NOMO-1 treated with dmso at 0.1 percent for 144 hours (cell line): ENCODE measurements at regions not wholly inside any gene's neighbourhood (a gene's known extent, or its start where the extent isn't known, plus 50 kb on each side); places are given as distances from the start of the nearest gene placed in this dataset.
A peak's percentile ranks its signal among the peaks of the same experiment; 100 is the strongest.

Experiments
- DNase-seq: peaks from one replicate; lab custom pipeline; 2025; ENCODE audit not compliant: unreplicated experiment; lab: John Stamatoyannopoulos, UW

GRCh38 chr7:23971031-23971430, 261.0 kb downstream of the STK31 start:
- no peak for DNase-seq

DNA sequence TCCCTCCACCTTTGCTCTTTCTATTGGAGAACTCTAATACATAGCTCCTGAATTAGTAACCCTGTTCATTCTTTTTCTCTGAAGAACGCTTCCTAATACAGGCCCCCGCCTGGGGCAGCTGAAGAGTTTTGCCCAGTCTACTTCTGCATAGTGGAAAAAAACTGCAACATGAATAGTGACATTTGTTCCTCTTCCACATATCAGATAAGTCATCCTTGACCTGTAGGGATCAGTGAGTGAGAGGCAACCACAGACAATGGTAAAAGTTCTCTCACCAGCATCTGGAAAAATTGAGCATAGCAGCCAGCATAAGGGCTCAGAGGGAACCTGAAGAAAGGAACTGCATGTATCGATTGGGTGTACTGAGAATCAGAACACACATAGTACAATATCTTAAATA, 262.0 kb downstream of the STK31 start:
- DNase-seq = no peak

DNA sequence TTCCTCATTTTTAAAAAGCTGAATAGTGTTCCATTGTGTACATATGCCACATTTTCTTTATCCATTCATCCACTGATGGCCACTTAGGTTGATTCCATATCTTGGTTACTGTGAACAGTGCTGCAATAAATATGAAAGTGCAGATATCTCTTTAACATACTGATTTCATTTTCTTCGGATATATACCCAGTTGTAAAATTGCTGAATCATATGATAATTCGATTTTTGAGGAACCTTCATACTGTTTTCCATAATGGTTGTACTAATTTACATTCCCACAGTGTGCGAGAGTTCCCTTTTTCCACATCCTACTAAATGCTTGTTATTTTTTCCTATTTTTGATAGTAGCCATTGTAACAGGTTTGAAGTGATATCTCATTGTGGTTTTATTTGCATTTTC, 263.2 kb downstream of the STK31 start:
- DNase-seq = no peak

DNA sequence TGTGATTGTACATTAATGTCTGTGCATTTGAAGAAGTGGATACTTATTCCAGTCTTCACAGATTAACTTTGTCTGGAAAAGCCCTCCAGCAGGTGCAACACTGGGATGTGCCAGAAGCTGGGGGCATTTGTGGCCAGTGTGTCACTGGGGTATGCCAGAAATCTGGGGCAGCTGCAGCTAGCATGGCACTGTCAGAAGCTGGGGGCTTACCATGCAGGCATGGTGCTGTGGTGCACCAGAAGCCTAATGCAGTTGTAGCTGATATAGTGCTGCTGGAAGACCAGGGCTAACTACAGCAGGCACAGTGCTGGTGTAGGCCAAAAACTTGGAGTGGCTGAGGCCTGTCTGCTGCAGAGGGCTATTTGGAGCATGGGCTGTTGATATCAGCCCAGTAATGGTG, 270.1 kb downstream of the STK31 start:
- no peak for DNase-seq

- no peak for DNase-seq
Observed at GRCh38 chr7:23981314-23981713, 271.3 kb downstream of the STK31 start.

GRCh38 chr7:23981758-23982157, 271.7 kb downstream of the STK31 start:
- no peak for DNase-seq

GRCh38 chr7:24005517-24005916, 278.5 kb upstream of the NPY start:
- no peak for DNase-seq

DNA sequence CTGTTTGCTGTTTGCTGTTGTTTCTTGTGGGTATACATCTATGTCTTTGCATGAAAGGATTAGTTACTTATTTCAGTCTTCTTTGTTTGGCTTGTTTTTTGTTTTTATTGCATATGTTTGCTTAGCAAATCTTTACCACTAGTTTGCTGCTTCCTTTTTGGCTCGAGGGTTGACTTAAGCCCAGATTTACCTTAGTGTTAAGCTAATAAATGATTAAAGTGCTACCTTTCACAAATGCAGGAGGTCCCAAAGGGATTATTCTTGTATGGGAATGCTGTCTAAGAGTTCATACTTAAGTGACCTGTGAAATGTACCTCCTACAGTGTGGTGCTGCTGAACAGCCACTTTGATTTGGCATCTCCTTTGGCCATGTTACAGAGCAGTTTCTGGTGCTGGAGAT, 273.5 kb upstream of the NPY start:
- DNase-seq = no peak

- DNase-seq = peak; percentile 54
Observed at GRCh38 chr7:24017519-24017918, 266.5 kb upstream of the NPY start.

DNA sequence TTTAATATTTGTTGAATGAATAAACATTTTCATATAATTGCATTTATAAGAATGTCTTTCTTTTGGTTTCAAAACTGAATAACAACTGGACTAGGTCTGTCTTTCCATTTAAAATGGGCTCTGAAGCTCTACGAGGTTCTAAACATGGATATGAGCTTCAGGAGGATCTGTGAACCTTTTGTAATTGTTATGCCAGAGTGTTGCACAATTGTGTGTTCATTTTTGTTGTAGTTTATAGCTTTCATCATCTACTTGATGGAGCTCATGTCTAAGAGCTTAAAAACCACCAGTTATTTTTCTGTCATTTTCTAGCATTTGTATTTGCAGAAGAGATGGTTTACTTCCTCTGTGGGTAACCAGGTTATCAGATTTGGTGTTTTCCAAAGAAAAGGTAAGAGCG, 265.7 kb upstream of the NPY start:
- no peak for DNase-seq

- DNase-seq = no peak
Observed at GRCh38 chr7:24019841-24020240, 264.1 kb upstream of the NPY start.

DNA sequence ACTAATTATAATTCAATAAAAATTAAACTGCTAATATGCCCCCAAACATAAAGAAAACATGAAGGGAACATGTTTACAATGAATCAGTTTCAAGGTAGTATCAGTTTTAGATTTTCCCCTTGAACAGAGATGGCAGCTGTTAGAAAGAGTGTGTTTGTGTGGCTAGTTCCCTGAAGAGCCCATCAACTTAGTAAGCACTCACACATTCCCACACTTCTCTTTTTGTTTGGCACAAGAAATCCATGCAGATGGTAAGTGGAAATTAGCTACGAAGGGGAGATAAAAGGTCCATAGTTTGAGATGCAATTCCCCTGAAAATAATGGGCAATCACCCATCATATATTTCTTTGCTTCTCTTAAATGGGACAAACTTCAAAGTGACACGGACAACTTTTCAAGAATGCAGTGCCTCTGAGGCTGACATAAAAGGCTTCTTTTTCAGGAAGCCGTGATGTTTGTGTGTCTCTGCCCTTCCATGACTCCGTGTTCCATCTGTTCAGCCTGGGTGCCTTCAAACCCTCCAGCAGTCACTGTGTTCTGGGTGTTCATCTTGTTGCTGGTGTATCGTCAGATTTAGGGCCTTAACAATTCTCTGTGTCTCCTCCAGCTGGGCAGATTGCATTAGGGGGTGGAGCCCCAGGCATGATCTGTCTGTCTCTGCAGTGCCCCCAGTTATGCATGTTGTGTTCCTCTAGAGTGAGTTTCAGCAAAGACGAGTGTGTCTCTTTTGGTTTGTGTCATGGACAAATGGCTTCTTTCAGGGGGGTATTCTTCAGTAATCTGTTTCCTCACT, 259.5 kb upstream of the NPY start:
- no peak for DNase-seq

- no peak for DNase-seq
Observed at GRCh38 chr7:24025094-24025493, 258.9 kb upstream of the NPY start.

DNA sequence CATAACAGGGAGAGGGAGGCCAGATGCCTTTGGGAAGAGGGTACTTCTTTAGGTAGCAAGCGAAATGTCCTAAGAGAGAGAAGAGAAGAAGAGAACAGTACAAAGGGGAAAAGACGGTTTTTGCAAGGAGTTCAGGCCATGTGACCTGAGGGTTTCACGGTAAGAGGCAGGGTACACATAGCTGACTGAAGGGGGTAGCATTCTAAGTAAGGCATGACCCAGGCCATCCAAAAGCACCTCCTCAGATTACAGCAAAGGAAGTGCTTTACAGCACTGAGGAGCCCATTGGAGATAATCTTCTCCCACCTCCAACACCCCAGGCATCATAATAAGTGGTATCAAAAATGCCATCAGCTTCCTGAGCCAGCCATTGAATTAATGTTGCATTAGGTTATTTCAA, 258.2 kb upstream of the NPY start:
- DNase-seq = no peak

DNA sequence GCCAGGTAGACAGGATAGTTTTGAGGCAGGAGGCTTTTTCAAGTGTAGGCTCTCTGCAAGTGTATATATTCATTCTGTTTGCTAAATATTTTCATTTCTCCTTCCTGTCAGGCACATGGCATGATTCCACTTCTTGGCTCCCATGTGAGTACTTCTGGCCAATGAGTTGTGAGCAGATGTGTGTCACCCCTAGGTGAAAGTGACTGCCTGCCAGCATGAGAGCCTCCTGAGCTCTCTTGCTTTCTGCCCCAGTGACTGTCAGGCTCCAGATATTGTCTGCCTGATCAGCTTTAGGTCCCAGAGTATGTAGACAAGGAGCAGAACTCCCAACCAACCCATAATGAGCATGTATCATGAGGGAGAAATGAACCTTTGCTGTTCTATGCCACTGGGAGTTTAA, 257.6 kb upstream of the NPY start:
- no peak for DNase-seq

- DNase-seq = no peak
Observed at GRCh38 chr7:24029068-24029467, 254.9 kb upstream of the NPY start.

GRCh38 chr7:24034251-24034650, 249.7 kb upstream of the NPY start:
- DNase-seq = no peak

GRCh38 chr7:24035366-24036032, 248.5 kb upstream of the NPY start:
- DNase-seq = no peak

DNA sequence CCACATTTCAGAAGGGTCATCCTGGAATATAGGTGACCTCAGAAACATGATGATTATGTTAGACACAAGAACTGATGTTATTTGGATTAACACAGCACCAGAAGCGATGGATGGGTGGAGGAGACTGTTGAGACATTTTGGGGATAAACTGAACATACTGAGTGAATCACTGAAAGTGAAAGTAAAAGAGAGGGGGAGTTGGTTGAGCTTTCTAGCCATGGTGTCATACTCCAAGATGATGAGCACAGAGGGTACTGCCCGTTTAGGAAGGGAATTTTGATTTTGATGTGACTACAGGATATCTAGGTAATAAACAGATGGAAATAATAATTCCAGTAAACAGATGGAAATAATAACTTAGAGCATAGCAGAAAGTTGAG, 248.0 kb upstream of the NPY start:
- no peak for DNase-seq

- no peak for DNase-seq
Observed at GRCh38 chr7:24038993-24039392, 245.0 kb upstream of the NPY start.

- DNase-seq = no peak
Observed at GRCh38 chr7:24039991-24040624, 243.9 kb upstream of the NPY start.

GRCh38 chr7:24042028-24042427, 242.0 kb upstream of the NPY start:
- DNase-seq = no peak
